H1 (cell line): ENCODE measurements at regions not wholly inside any gene's neighbourhood (a gene's known extent, or its start where the extent isn't known, plus 50 kb on each side); places are given as distances from the start of the nearest gene placed in this dataset.

ENCODE experiments used
- CTCF ChIA-PET: fragments of 300-600 bp; sonication (Branson Sonifier 250); formaldehyde crosslinking; loops from one replicate; lab custom pipeline; 2021; ENCODE audit not compliant: partially characterized antibody; lab: Charles Lee
- POLR2A ChIA-PET: fragments of 300-600 bp; sonication (Branson Sonifier 250); formaldehyde crosslinking; loops from one replicate; lab custom pipeline; 2021; ENCODE audit warnings: inconsistent platforms; ENCODE audit not compliant: partially characterized antibody; lab: Charles Lee
- DNase-seq, 2 experiments: peaks; one replicate each; pipeline versions ENCODE4 v3.0.0 to v3.0.0-alpha.2; 2010 to 2022; ENCODE audit warnings: low spot score in 2 of 2, low read depth in 1 of 2, mixed read lengths in 1 of 2
- FAIRE-seq: peaks from 2 replicates; lab custom pipeline; 2011; peaks lifted over from hg19 to GRCh38; lab: Jason Lieb, UNC
- H2AFZ ChIP-seq: 2 replicates; pipeline ENCODE4 v1.8.1; 2012; ENCODE audit warnings: low read length, inconsistent platforms
- H2AK5ac ChIP-seq: 2 replicates; pipeline ENCODE4 v1.6.1; 2013; ENCODE audit warnings: low read depth, low read length
- H2BK120ac ChIP-seq: replicated peaks from 2 replicates; pipeline ENCODE3; 2013; ENCODE audit warnings: low read depth, low read length, inconsistent platforms
- H2BK12ac ChIP-seq: 2 replicates; pipeline ENCODE4 v1.6.1; 2013; ENCODE audit warnings: low read depth, low read length
- H2BK15ac ChIP-seq: 2 replicates; pipeline ENCODE4 v1.6.1; 2013; ENCODE audit warnings: low read length
- H2BK20ac ChIP-seq: 2 replicates; pipeline ENCODE4 v1.6.1; 2013; ENCODE audit warnings: low read length
- H2BK5ac ChIP-seq: 2 replicates; pipeline ENCODE4 v1.6.1; 2013; ENCODE audit warnings: low read depth, low read length
- H3K14ac ChIP-seq: 2 replicates; pipeline ENCODE4 v1.6.1; 2013; ENCODE audit warnings: inconsistent platforms; ENCODE audit not compliant: insufficient read length
- H3K18ac ChIP-seq: 2 replicates; pipeline ENCODE4 v1.6.1; 2013; ENCODE audit warnings: low read length; ENCODE audit errors: extremely low read depth
- H3K23ac ChIP-seq: 2 replicates; pipeline ENCODE4 v1.6.1; 2013; ENCODE audit warnings: inconsistent platforms; ENCODE audit not compliant: insufficient read length
- H3K23me2 ChIP-seq: 2 replicates; pipeline ENCODE4 v1.6.1; 2013; ENCODE audit warnings: low read depth, low read length
- H3K27ac ChIP-seq: 2 replicates; pipeline ENCODE4 v1.6.1; 2011; ENCODE audit warnings: low read depth, low read length, inconsistent platforms
- H3K27me3 ChIP-seq, 4 experiments: replicated peaks in 1 of 4; 1 replicate in 1 of 4; 2 replicates in 3 of 4; pipeline versions ENCODE4 v1.6.1 to v1.8.1; 2011 to 2013; ENCODE audit warnings: low read length in 3 of 4, mild to moderate bottlenecking in 3 of 4, inconsistent platforms in 2 of 4, mixed read lengths in 2 of 4, moderate library complexity in 1 of 4; ENCODE audit not compliant: control insufficient read depth in 3 of 4, insufficient read depth in 3 of 4; ENCODE audit errors: extremely low read depth in 1 of 4
- H3K36me3 ChIP-seq, 4 experiments: 2 replicates each; pipeline versions ENCODE4 v1.6.1 to v1.8.1; 2011 to 2013; ENCODE audit warnings: mild to moderate bottlenecking in 4 of 4, low read length in 3 of 4, moderate library complexity in 2 of 4, control low read depth in 1 of 4, inconsistent platforms in 1 of 4; ENCODE audit not compliant: insufficient read depth in 4 of 4, control insufficient read depth in 2 of 4
- H3K4ac ChIP-seq: replicated peaks from 2 replicates; pipeline ENCODE3; 2013; ENCODE audit warnings: low read length, low read depth, mixed read lengths, inconsistent platforms; ENCODE audit not compliant: insufficient read length
- H3K4me1 ChIP-seq, 4 experiments: replicated peaks in 1 of 4; 1 replicate in 1 of 4; 2 replicates in 3 of 4; pipeline versions ENCODE4 v1.6.1 to v1.8.1; 2011 to 2013; ENCODE audit warnings: low read length in 3 of 4, inconsistent platforms in 2 of 4, mixed read lengths in 1 of 4; ENCODE audit not compliant: insufficient read depth in 4 of 4, control insufficient read depth in 3 of 4
- H3K4me2 ChIP-seq, 2 experiments: 2 replicates each; pipeline versions ENCODE4 v1.6.1 to v1.8.1; 2011 to 2013; ENCODE audit warnings: low read depth in 2 of 2, low read length in 2 of 2, control low read depth in 1 of 2, inconsistent platforms in 1 of 2, mild to moderate bottlenecking in 1 of 2; ENCODE audit not compliant: insufficient read depth in 1 of 2
- H3K4me3 ChIP-seq, 4 experiments: fragments of 200-600, 300-600 bp in 1 of 4; sonication (generic), shearing (Covaris generic), sonication (Bioruptor Twin) in 1 of 4; 2 replicates each; pipeline versions ENCODE4 v1.5.1 to v1.8.1; 2011 to 2016; ENCODE audit warnings: low read length in 4 of 4, low read depth in 3 of 4, control low read depth in 2 of 4, inconsistent platforms in 2 of 4, mild to moderate bottlenecking in 2 of 4, mixed read lengths in 1 of 4, moderate library complexity in 1 of 4; ENCODE audit not compliant: insufficient read depth in 2 of 4; ENCODE audit errors: extremely low read depth in 1 of 4
- H3K56ac ChIP-seq: replicated peaks from 2 replicates; pipeline ENCODE3; 2013; ENCODE audit warnings: low read depth, mild to moderate bottlenecking, mixed read lengths, low read length, inconsistent platforms; ENCODE audit not compliant: insufficient read length
- H3K79me1 ChIP-seq: 2 replicates; pipeline ENCODE4 v1.6.1; 2013; ENCODE audit warnings: low read depth, low read length, control low read depth
- H3K79me2 ChIP-seq, 2 experiments: 2 replicates each; pipeline versions ENCODE4 v1.6.1 to v1.8.1; 2012 to 2013; ENCODE audit warnings: low read length in 2 of 2, mild to moderate bottlenecking in 2 of 2, inconsistent platforms in 1 of 2; ENCODE audit not compliant: insufficient read depth in 2 of 2, control insufficient read depth in 1 of 2
- H3K9ac ChIP-seq, 4 experiments: replicated peaks in 1 of 4; 1 replicate in 1 of 4; 2 replicates in 3 of 4; pipeline versions ENCODE4 v1.6.1 to v1.8.1; 2011 to 2013; ENCODE audit warnings: low read depth in 3 of 4, low read length in 3 of 4, control low read depth in 2 of 4, mild to moderate bottlenecking in 2 of 4, moderate library complexity in 2 of 4, inconsistent platforms in 1 of 4; ENCODE audit errors: extremely low read depth in 1 of 4
- H3K9me3 ChIP-seq, 2 experiments: 2 replicates each; pipeline versions ENCODE4 v1.6.1 to v1.8.1; 2012 to 2013; ENCODE audit warnings: mild to moderate bottlenecking in 2 of 2, moderate library complexity in 2 of 2, control low read depth in 1 of 2, inconsistent platforms in 1 of 2, low read depth in 1 of 2, low read length in 1 of 2, mixed read lengths in 1 of 2; ENCODE audit not compliant: insufficient read depth in 2 of 2
- H4K20me1 ChIP-seq, 2 experiments: replicated peaks in 1 of 2; 2 replicates each; pipeline versions ENCODE3 to v1.8.1; 2011 to 2013; ENCODE audit warnings: inconsistent platforms in 2 of 2, low read length in 2 of 2, mild to moderate bottlenecking in 1 of 2; ENCODE audit not compliant: insufficient read depth in 2 of 2, control insufficient read depth in 1 of 2
- H4K5ac ChIP-seq: 2 replicates; pipeline ENCODE4 v1.6.1; 2013; ENCODE audit warnings: low read length, low read depth, mixed read lengths, inconsistent platforms; ENCODE audit not compliant: insufficient read length
- H4K8ac ChIP-seq: 2 replicates; pipeline ENCODE4 v1.8.0; 2013; ENCODE audit warnings: mild to moderate bottlenecking, moderate library complexity, low read length, inconsistent platforms; ENCODE audit not compliant: insufficient read depth; ENCODE audit errors: extremely low read depth
- H4K91ac ChIP-seq: replicated peaks from 2 replicates; pipeline ENCODE3; 2013; ENCODE audit warnings: low read length, mixed read lengths, inconsistent platforms; ENCODE audit not compliant: insufficient read length
- KDM1A ChIP-seq: fragments of 200-600, 300-600 bp; sonication (generic); IDR thresholded peaks from 2 replicates; pipeline ENCODE4 v1.7.1; 2016; ENCODE audit warnings: mild to moderate bottlenecking, low read length, borderline replicate concordance
- SP2 ChIP-seq: IDR thresholded peaks from 2 replicates; pipeline ENCODE4 v1.6.1; 2012; ENCODE audit warnings: mild to moderate bottlenecking, low read length, inconsistent platforms
- WGBS, 2 experiments: shearing (Covaris generic) in 1 of 2; methylation state at CpG; one replicate each; pipeline versions ENCODE4 v1.1.6 to v1.1.7; 2013 to 2015; ENCODE audit warnings: low lambda C conversion rate in 2 of 2, mixed read lengths in 2 of 2, inconsistent platforms in 1 of 2, low coverage in 1 of 2, missing lambda C conversion rate in 1 of 2; ENCODE audit not compliant: insufficient replicate concordance in 2 of 2, insufficient coverage in 1 of 2, insufficient read length in 1 of 2; ENCODE audit errors: extremely low coverage in 1 of 2, missing lambda C conversion rate in 1 of 2; 5-methylcytosine and 5-hydroxymethylcytosine counted together

DNA sequence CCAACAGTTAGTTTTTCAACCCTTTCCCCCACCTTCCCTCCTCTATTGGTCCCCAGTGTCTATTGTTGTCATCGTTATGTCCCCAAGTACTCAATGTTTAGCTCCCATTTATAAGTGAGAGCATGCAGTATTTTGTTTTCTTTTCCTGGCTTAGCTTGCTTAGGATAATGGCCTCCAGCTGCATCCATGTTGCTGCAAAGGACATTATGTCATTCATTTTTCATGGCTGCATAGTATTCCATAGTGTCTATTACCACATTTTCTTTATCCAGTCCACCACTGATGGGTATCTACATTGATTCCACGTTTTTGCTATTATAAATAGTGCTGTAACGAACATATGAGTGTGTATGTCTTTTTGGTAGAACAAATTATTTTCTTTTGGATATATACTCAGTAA lies 55.3 kb upstream of the HIVEP1 start:
- Histone ChIP-seq H3K4me3 (no peak overlapping the region), H3K9ac (no peak overlapping the region), H3K56ac (no peak overlapping the region), H3K9me3 (no peaks in the 10 kb centered on the region), H4K5ac (no peak overlapping the region), H2AFZ (no peak overlapping the region), H3K79me2 (no peaks in the 10 kb centered on the region), H3K4me2 (no peak overlapping the region), H3K14ac (no peak overlapping the region), H2AK5ac (no peak overlapping the region), H2BK120ac (no peak overlapping the region), H3K4me1 (no peaks in the 10 kb centered on the region), H3K4ac (no peak overlapping the region), H4K20me1 (no peaks in the 10 kb centered on the region), H3K27me3 (no peaks in the 10 kb centered on the region), H2BK15ac (no peak overlapping the region), H2BK12ac (no peak overlapping the region), H3K36me3 (no peaks in the 10 kb centered on the region), H3K27ac (no peak overlapping the region), H3K18ac (no peak overlapping the region), H3K79me1 (no peaks in the 10 kb centered on the region), H4K8ac (no peak overlapping the region), H2BK5ac (no peak overlapping the region)
- FAIRE-seq (no peak), DNase-seq (no peak)
- WGBS, 2 experiments = 80% methylated on average over 3 of the region's 3 CpGs; no CpG with 5 or more reads in 1 of the 2 experiments
- POLR2A ChIA-PET = no interaction called here
- CTCF ChIA-PET = no interaction called here
- TF ChIP-seq SP2 (no peak), KDM1A (peak; percentile 92)
- TF ChIP-seq, all 59 proteins: peak for 1
- Histone ChIP-seq H3K23ac (no peak overlapping the region), H3K23me2 (no peaks in the 10 kb centered on the region; the same call in 1 of the 2 replicates), H2BK20ac (no peak overlapping the region), H4K91ac (no peak overlapping the region)
